Neural progenitor cell (in vitro differentiated cells): ENCODE measurements at regions not wholly inside any gene's neighbourhood (a gene's known extent, or its start where the extent isn't known, plus 50 kb on each side); places are given as distances from the start of the nearest gene placed in this dataset.

Experiments
- CTCF ChIP-seq: fragments of 200-600 bp; sonication (generic); IDR thresholded peaks from 2 replicates; pipeline ENCODE4 v1.5.1; 2017; ENCODE audit warnings: antibody characterized with exemption, mild to moderate bottlenecking
- EZH2 ChIP-seq: fragments of 200-600 bp; sonication (generic); IDR thresholded peaks from 2 replicates; pipeline ENCODE4 v1.6.1; 2017; ENCODE audit warnings: antibody characterized with exemption, mild to moderate bottlenecking, moderate library complexity
- EZH2phosphoT487 ChIP-seq: fragments of 200-600 bp; sonication (generic); IDR thresholded peaks from 2 replicates; pipeline ENCODE4 v1.6.1; 2017; ENCODE audit warnings: antibody characterized with exemption

- TF ChIP-seq CTCF, result no peak
- TF ChIP-seq EZH2, result no peak
- no peak for TF ChIP-seq EZH2phosphoT487
Measured at GRCh38 chr6:18763086-18763485, 375.9 kb downstream of the RNF144B start.
